NB4 (cell line): ENCODE measurements at regions not wholly inside any gene's neighbourhood (a gene's known extent, or its start where the extent isn't known, plus 50 kb on each side); places are given as distances from the start of the nearest gene placed in this dataset.

ENCODE experiments used
- DNase-seq: peaks from one replicate; pipeline ENCODE4 v3.0.0; 2010; ENCODE audit warnings: low read depth
- H3K4me3 ChIP-seq: one replicate; pipeline ENCODE4 v1.5.1; 2011; ENCODE audit warnings: mild to moderate bottlenecking, low read depth, low read length, moderate library complexity
- MYC ChIP-seq: IDR thresholded peaks from 2 replicates; pipeline ENCODE4 v1.6.1; 2011; ENCODE audit warnings: low read depth, low read length
- POLR2A ChIP-seq: IDR thresholded peaks from 2 replicates; pipeline ENCODE4 v1.6.1; 2011; ENCODE audit warnings: mild to moderate bottlenecking; ENCODE audit not compliant: insufficient read length; ENCODE audit errors: extremely low read depth
- TF ChIP-seq, protein P1 (sequence below): IDR thresholded peaks from 2 replicates; pipeline ENCODE4 v1.6.1; 2011; ENCODE audit warnings: low read depth, low read length
- TF ChIP-seq, protein P2 (sequence below): IDR thresholded peaks from one replicate; pipeline ENCODE4 v1.5.1; 2012; ENCODE audit warnings: low read depth, low read length

DNA sequence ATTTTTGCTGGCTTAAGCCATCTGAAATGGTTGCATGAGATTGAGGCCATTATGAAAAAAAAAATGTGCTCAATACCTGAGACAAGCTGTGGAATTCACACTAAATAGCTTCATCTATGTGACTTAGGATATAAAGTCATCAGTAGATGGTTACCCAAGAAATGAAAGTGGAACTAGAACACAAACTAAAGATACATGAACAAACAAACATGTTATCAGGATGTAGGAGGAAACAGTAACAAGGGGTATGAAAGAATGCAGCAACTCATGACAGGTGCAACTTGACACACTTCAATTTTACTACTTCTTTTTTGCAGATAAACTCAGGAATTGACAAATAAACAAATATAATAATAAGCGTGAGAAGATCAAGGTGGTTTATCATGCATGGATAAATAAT, 155.0 kb downstream of the WT1 start:
- TF ChIP-seq POLR2A (no peak), MYC (no peak)
- TF ChIP-seq, protein P1, sequence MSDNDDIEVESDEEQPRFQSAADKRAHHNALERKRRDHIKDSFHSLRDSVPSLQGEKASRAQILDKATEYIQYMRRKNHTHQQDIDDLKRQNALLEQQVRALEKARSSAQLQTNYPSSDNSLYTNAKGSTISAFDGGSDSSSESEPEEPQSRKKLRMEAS, result no peak
- TF ChIP-seq, protein P2, sequence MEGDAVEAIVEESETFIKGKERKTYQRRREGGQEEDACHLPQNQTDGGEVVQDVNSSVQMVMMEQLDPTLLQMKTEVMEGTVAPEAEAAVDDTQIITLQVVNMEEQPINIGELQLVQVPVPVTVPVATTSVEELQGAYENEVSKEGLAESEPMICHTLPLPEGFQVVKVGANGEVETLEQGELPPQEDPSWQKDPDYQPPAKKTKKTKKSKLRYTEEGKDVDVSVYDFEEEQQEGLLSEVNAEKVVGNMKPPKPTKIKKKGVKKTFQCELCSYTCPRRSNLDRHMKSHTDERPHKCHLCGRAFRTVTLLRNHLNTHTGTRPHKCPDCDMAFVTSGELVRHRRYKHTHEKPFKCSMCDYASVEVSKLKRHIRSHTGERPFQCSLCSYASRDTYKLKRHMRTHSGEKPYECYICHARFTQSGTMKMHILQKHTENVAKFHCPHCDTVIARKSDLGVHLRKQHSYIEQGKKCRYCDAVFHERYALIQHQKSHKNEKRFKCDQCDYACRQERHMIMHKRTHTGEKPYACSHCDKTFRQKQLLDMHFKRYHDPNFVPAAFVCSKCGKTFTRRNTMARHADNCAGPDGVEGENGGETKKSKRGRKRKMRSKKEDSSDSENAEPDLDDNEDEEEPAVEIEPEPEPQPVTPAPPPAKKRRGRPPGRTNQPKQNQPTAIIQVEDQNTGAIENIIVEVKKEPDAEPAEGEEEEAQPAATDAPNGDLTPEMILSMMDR, result no peak
- no peak for DNase-seq
- no peak overlapping the region for H3K4me3 ChIP-seq

GRCh38 chr11:32288276-32288675, 147.1 kb downstream of the WT1 start:
- H3K4me3 ChIP-seq, result no peak overlapping the region
- DNase-seq, result no peak
- TF ChIP-seq, protein P2, result peak; percentile 15
- TF ChIP-seq MYC, result no peak

GRCh38 chr11:32289701-32290100, 145.6 kb downstream of the WT1 start:
- TF ChIP-seq, protein P2, result no peak
- TF ChIP-seq POLR2A, result no peak
- TF ChIP-seq, protein P1, result no peak
- no peak for TF ChIP-seq MYC
- H3K4me3 ChIP-seq, result no peak overlapping the region
- no peak for DNase-seq

DNA sequence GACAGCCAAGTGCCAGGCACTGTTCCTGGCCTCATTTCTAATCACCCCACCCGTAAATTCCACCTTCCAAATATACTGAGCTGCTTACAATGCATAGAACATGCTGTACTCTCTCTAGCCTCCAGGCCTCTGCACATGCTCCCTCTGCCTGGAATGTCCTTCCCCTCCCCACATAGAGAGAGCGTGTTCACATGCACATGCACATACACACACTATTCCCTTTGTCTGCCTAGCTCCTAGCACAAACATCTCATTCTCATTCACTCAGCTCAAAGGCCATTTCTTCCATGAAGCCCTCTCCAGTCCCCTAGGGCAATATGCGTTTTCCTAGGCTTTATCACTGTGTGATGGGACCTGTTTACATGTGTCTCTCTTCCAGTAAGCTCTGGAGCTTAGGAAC, 144.6 kb downstream of the WT1 start:
- DNase-seq, result no peak
- TF ChIP-seq MYC (no peak), POLR2A (no peak)
- TF ChIP-seq, protein P1, result no peak
- no peak overlapping the region for H3K4me3 ChIP-seq

GRCh38 chr11:32297611-32298011, 137.7 kb downstream of the WT1 start:
- DNase-seq, result peak; percentile 38
- no peak overlapping the region for H3K4me3 ChIP-seq
- TF ChIP-seq, protein P2, result no peak
- TF ChIP-seq, protein P1, result peak; percentile 69

GRCh38 chr11:32302826-32303225, 132.5 kb downstream of the WT1 start:
- no peak overlapping the region for H3K4me3 ChIP-seq
- no peak for DNase-seq
- no peak for TF ChIP-seq MYC
- no peak for TF ChIP-seq POLR2A
- TF ChIP-seq, protein P1, result no peak
- TF ChIP-seq, protein P2, result no peak
